Stimulated activated CD8-positive, alpha-beta memory T cell treated with anti-CD3 and anti-CD28 coated beads, Interleukin-7, amount 100 ng/mL, for 48 hours (primary cell): ENCODE measurements at regions not wholly inside any gene's neighbourhood (a gene's known extent, or its start where the extent isn't known, plus 50 kb on each side); places are given as distances from the start of the nearest gene placed in this dataset.

ENCODE experiments used
- DNase-seq, 2 donors: peaks; one replicate each; pipeline ENCODE4 v3.0.0-alpha.2; 2020; ENCODE audit warnings: low read depth in 1 of 2; ENCODE audit errors: extremely low read depth in 1 of 2

- DNase-seq = no peak
Observed at GRCh38 chr22:48439560-48440135, 1388.0 kb downstream of the BRD1 start.

GRCh38 chr22:48438800-48439559 is 1388.7 kb downstream of the BRD1 start:
- DNase-seq = no peak

- DNase-seq = no peak
Observed at GRCh38 chr22:48438096-48438495, 1389.6 kb downstream of the BRD1 start.

- no peak for DNase-seq
Observed at GRCh38 chr22:48436201-48436931, 1391.3 kb downstream of the BRD1 start.

GRCh38 chr22:48434868-48435250 is 1392.8 kb downstream of the BRD1 start:
- DNase-seq = no peak

GRCh38 chr22:48434156-48434867 is 1393.4 kb downstream of the BRD1 start:
- no peak for DNase-seq

- DNase-seq = no peak
Observed at GRCh38 chr22:48433647-48434046, 1394.0 kb downstream of the BRD1 start.

- DNase-seq = no peak
Observed at GRCh38 chr22:48432781-48433518, 1394.7 kb downstream of the BRD1 start.

- no peak for DNase-seq
Observed at GRCh38 chr22:48431536-48432315, 1395.9 kb downstream of the BRD1 start.

- no peak for DNase-seq
Observed at GRCh38 chr22:48431014-48431413, 1396.7 kb downstream of the BRD1 start.

GRCh38 chr22:48429446-48430020 is 1398.1 kb downstream of the BRD1 start:
- no peak for DNase-seq

GRCh38 chr22:48428631-48429371 is 1398.9 kb downstream of the BRD1 start:
- no peak for DNase-seq

- no peak for DNase-seq
Observed at GRCh38 chr22:48427731-48428211, 1399.9 kb downstream of the BRD1 start.

- no peak for DNase-seq
Observed at GRCh38 chr22:48426466-48427380, 1401.0 kb downstream of the BRD1 start.

GRCh38 chr22:48425641-48426040 is 1402.0 kb downstream of the BRD1 start:
- no peak for DNase-seq

GRCh38 chr22:48425091-48425506 is 1402.6 kb downstream of the BRD1 start:
- no peak for DNase-seq

- no peak for DNase-seq
Observed at GRCh38 chr22:48424661-48425060, 1403.0 kb downstream of the BRD1 start.

- no peak for DNase-seq
Observed at GRCh38 chr22:48424201-48424627, 1403.5 kb downstream of the BRD1 start.
